ENCODE measurements at regions not wholly inside any gene's neighbourhood (a gene's known extent, or its start where the extent isn't known, plus 50 kb on each side); places are given as distances from the start of the nearest gene placed in this dataset.

DNA sequence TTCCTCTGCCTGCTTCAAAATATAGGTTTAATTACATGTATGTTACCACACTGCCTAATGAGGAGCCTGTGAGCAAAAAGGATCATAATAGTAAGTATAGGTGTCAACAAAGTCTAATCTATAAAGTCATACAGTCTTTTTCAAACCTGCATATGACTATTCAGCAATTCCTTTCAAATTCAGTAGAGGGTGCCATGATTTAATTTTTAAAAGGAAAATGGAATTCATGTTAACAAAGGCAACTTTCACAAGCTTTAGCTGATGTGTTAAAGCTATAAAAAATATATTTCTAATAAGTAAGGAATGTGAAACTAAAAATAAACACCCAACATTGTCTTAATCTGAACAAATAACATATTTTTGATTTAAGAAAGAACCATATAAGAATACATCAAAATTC lies 52.1 kb downstream of the MPP7 start:
- DNase-seq (ENCODE audit: low read depth in 3 of 3) = no peak

DNA sequence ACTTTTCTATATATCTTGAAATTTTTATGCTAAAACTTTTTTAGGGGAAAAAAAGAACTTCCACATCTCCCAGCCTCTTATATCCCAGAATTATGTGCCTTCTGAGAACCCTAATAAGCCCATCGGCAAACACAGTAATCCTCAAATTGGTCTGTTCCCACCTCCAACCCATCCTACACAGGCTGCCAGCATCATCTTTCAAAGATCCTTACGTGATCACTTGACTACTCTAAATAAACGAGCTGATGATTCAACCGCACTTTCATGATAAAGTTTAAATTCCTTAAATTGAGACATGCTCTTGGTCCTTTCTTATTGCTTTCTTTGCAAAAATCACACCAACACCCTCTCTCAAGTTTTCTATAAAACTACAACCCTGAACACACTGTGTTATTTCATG lies 52.5 kb downstream of the MPP7 start:
- no peak for DNase-seq (ENCODE audit: low read depth in 3 of 3)

DNA sequence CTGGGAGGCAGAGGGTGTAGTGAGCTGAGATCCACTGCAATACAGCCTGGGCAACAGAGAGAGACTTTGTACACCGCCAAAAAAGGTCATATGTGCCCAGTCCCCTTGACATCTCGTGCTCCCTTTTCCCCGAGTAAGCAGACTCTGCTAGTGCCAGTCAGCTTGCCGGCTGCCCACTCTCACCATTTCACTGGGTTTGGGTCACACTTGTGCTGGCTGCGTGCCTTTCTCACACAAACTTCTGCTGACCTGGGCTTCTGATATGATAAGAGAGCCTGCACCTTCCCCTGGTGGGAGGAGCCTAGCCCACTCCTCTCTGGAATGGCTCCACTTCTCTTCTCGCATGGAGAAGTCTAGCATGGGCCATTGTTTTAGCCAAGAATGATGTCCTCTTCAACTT lies 53.4 kb downstream of the MPP7 start:
- no peak for DNase-seq (ENCODE audit: low read depth in 3 of 3)

DNA sequence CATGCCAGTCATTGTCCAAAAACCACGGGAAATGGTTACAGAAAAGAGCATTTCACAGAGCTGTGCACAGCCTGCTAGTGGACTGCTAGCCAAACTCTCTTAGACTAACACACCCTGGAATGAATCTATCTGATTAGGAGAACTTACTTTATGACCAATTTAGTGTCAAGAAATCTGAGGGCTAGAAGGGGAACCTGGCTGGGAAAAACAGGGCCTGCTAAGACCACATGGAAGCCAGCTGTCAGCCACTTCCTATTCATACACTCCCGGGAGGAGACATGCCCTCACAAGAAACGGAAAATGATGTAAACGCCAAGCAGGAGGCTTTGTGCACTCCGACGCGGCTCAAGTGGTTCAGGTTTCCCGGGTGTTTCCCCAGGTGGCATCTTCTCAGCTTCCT lies 54.8 kb downstream of the MPP7 start:
- no peak for DNase-seq (ENCODE audit: low read depth in 3 of 3)

DNA sequence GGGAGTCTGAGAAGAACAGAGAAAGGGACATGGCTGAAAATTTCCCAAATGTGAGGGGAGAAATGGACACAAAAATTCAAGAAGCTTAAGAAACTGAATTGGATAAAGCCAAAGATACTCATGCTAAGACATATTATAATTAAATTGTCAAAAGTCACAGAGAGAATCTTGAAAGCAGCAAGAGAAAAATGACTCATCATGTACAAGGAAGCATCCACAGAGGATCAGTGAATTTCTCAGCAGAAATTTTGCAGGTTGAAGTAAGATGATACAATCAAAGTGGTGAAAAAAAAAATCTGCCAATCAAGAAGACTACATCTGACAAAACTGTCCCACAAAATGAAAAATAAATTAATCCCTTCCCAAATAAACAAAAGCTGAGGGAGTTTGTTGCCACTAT lies 56.8 kb downstream of the MPP7 start:
- no peak for DNase-seq (ENCODE audit: low read depth in 3 of 3)

DNA sequence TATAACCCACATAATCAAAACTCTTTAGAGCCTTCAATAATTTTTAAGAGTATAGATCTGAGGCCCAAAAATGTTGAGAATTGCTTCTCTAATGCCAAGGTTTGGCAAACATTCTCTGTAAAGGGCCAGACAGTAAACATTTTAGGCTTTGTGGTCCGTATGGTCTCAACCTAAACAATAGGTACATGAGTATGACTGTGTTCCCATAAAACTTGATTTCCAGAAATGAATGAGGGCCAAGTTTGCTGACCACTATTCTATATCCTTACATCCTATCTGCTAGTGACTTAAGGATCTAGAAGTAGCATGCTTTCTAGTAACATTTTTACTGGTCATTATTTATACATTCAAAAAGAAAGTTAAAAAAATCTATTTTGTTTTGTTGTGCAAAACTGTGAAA lies 58.9 kb downstream of the MPP7 start:
- DNase-seq (ENCODE audit: low read depth in 3 of 3) = no peak

DNA sequence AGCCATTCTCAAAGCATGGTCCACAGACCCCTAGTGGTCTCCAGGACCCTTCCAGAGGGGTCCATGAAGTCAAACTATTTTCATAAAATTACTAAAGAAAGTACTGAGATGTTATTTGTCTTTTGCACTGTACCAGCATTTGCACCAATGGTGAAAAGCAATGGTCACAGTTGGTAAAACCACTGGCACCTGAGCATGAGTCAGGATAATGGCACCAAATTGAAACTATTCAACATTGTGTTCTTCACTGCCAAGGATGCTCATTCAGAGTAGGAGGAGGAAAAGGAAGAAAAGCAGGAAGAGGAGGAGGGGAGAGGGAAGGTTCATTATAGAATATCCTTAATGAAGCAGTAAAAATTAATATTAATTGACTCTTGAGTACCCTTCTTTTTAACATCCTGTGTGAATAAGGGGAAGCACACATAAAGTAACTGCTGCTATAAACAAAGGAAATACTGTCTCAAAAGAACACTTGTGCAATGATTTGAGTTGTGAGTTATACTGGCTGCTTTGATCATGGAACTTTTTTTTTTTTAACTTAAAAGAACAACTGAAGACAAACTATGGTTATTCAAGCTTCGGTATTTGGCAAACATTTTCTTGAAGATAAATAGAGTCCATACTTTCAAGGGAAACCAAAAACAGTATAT lies 60.2 kb downstream of the MPP7 start:
- DNase-seq (ENCODE audit: low read depth in 3 of 3) = no peak

DNA sequence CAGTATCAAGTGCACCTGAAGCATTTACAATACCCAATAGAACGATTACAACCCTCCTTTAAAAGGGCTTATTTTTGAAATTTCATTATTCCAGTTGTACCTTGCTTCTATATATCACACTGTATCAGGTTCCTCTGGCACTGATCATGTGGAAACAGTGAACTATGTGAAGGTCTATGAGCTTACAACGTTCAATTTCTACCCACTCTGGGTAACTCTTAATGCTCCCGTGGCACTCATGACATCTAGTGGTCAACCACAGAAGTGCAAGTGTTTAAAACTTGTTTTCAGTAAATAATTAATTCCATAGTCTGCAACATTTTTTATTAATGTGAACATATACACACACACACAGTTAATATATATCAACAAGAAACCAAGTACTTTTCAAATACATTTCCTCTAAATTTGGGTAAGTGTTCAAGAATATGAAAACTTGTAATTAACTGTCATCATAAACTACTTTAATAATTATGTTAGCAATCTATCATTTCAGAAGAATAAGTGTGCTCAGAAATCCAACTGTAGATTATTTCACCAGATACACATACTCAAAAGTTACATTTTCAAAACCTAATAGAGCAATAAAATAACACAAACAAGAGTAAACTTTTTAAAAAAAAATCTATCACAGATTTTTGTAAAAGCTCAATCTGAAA lies 61.0 kb downstream of the MPP7 start:
- DNase-seq (ENCODE audit: low read depth in 3 of 3) = peak; percentile 9 to 41 (median 15)

DNA sequence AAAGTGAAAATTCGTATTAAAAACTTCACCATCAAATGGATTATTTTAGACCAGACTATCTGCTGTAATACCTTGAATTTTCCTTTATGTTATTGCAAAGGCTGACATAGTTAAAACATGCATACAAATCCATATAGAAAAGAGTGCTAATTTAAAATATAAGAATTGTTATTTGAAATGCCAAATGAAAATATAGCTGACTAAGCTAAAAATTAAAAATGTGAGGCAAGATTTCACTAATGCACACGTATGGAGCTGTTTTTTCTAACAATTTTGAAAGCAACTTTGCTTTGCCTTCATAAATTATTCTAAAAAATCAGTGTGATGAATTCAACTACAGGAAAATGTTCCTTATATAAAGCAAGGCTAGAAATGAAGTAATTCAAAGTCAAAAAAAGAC lies 62.5 kb downstream of the MPP7 start:
- no peak for DNase-seq (ENCODE audit: low read depth in 3 of 3)

DNA sequence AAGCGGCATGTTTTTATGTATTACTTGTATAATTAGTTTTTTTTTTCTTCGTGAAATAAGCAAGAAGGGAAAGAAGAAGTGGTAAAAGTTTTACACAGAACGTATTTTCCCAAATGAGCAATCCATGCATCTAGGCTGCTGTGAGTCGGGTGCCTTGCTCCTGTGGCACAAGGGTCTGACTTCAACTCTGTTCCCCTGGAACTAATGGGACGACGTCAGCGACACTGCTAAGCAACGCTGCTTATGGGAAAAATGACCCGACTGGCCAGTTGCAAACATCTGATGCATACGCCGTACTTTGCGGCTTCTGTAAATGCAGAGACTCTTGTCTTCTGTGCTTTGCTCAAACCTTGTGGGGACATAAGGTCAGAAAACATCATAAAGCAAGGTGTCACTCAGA lies 66.3 kb downstream of the MPP7 start:
- DNase-seq (ENCODE audit: low read depth in 3 of 3) = no peak

DNA sequence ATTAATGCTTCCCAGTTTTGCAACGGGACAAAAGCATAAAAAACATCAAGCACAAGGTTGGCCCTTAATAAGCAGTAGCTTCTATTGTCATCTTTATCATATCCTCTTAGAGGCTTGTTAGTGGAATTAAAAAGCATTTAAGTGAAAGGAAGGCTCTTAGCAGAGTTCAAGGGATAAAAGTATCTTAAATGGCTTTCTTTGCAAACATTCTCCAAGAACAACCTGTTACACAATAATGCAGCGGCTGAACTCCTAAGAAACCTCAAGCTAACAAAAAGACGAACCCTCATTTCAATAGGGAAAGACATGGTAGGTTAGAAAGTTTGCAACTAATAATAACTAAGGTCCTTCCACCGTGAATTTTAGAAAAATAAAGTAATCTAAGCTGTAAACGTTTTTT lies 82.1 kb downstream of the MPP7 start:
- DNase-seq (ENCODE audit: low read depth in 3 of 3) = no peak

DNA sequence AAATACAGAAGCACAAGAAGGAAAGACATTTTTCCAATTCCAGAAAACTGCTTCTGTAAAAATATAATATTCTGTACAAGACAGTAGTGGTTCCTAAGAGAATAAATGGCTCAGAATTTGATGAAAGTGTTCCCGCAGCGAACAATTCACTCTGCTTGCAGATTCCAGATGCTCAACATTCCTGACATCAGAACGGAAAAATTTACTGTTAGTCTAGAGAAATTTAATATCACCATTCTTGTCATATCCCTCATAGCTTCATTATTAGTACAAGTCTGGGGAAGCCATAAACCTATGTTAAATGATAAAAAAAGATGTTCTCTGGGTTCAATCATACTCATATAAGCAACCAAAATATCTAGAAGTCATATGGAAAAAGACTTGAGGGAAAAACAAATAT lies 83.6 kb downstream of the MPP7 start:
- DNase-seq (ENCODE audit: low read depth in 3 of 3) = no peak

DNA sequence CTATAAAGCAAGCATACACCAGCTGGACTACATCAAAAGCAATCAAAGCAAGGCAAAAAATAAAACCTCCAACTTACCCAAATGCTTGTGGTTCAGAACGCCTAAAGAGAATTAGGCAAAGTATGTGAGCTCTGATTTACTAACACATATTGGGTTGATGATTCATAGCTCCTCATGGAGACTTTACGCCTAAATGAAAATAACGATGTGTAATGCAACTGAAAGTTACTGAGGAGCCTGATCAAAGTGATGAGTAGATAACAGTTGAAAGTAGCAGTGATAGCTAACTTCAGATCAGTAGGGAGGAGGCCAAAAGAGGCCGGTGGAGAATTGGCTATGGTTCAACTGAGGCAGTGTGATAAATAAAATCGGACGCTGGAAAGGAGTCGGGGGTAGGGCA lies 85.0 kb downstream of the MPP7 start:
- DNase-seq (ENCODE audit: low read depth in 3 of 3) = peak in 1 of 3 experiments; percentile 7

DNA sequence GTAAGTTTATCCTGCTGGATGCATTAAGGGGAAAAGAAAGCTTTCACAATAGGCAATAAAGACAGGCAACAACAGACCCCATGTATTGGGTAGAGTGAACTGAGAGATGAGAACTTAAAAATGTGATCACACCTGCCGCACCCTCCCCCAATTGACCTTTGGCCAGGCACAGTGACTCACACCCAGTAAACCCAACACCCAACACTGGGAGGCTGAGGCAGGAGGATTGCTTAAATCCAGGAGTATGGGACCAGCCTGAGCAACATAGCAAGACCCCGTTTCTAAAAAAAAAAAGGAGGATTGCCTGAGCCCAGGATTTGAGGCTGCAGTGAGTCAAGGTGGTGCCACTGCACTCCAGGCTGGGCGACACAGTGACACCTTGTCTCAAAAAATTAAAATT lies 86.9 kb downstream of the MPP7 start:
- no peak for DNase-seq (ENCODE audit: low read depth in 3 of 3)

DNA sequence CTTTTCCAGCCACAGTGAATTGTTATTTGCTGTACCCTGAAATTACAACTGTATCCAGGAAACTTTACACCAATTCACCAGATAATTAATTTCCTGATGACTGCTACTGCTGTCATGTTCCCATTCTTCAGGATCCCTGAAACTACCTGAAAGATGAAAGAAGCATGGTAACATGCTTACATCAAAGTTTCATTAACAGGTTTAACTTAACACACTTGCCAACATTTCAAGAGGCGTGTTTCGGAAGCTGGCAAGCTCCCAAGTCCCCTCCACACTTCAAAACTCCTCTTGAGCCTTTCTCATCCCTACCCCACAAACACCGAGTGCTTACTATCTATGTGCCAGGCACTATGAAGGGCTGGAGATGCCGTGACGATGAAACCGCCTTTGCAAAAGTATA lies 88.6 kb downstream of the MPP7 start:
- no peak for DNase-seq (ENCODE audit: low read depth in 3 of 3)

DNA sequence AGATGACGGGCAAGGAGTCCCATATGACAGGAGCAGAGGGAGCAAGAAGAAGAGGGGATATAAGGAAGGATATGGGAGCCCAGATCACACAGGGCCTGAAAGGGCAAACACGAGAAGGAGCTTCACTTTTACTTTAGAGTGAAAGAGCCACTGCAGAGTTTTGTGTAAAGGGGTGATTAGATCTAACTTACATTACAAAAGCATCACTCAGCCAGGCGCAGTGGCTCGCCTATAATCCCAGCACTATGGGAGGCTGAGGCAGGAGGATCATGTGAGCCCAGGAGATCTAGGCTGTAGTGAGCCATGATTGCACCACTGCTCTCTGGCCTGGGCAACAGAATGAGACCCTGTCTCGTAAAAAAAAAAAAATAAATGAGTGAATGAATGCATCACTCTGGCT lies 91.1 kb downstream of the MPP7 start:
- DNase-seq (ENCODE audit: low read depth in 3 of 3) = no peak

DNA sequence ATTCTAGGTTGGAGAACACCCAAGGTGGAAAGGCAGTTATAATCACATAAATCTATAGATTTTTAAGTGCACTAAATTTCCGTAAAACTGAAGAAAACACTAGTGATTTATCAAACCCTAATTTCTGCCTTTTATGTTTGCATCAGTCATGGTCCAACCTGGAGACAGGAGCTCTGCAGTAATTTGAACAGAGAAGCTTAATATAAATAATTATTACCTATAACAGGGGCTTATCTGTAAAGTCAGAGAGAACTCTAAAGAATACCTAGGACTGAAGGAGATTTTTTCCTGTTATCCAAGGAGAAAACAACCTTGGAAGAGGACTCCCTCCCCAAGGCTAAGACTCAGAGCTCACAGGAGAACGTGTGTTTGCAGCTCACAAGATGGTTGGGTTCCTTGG lies 95.1 kb downstream of the MPP7 start:
- DNase-seq (ENCODE audit: low read depth in 3 of 3) = no peak

DNA sequence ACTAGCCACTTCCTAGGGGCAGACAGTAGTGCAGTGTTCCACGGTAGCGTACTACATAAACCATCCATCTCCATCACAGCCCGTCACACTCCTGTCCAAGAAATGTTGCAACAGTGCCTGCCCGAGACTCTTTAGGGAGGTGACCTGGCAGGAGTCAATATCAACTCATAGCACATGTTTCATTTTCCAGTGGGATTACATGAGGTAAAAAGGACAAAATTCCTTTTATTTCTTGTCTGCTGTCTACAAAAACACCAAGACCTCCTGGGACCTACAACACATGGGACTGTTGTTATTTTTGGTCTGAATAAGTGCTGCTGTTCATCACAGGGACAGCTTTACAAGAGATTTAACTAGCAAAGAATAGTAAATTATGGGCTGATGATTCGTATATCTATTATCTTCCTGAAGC lies 99.9 kb downstream of the MPP7 start:
- no peak for DNase-seq (ENCODE audit: low read depth in 3 of 3)

DNA sequence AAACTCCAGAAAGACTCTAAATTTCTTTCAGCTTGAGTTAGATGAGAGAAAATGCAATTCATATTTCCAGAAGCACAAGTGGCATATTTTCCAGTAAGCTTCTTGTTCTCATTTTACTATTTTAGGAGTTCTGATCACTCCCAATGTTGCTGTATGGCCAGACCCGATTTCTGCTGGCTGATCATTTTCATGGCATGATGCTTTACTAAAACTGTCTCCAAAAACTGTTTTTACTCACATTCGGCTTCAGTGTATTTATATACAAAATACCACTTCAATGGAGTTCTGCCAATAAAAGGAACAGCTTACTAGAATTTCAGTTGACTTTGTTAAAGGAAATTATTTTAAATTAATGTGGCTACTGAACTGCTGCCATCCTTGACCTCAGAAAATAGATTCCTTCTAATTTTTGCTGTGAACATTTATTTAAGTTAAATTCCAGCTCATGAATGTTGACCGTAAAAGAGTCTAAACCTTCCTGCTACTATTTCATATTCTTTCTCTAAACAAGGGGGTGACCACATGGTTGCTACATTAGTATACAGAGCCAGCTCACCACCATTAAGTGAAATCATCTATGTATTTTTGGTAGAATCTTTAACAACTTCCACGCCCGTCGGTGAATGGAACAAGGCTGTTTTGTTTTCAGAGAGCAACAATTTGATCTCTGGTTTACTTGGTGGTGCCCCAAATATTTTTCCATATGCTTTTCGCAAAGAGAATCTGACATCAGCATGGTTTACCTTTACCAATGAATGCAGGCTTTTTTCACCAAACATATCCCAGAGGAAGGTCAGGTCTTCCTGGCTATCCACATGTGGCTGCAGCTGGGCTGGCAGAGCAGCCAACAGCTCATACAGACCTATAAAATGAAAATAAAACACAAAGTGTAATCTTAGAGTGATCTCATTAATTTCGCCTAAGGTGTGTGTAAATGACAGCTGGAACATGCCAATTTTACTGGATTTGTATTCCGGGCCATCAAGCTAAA lies 101.2 kb downstream of the MPP7 start:
- no peak for DNase-seq (ENCODE audit: low read depth in 3 of 3)

DNA sequence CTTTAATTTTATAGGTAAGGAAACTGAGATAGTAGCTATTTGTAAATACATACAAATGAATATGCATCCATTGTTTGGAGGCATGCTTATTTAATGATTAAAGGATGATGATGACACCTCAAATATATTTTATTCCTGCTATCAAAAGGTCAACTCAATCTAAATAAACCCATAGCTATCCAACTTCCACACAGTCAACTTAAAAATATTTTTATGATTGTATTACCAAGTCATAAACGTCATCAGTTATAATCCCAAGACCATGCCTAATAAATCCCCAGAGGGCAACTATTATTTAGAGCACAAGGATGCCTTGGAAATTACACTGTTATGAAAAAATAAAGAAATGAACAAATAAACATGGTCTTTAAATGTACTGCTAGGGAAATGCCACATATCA lies 102.1 kb downstream of the MPP7 start:
- no peak for DNase-seq (ENCODE audit: low read depth in 3 of 3)

DNA sequence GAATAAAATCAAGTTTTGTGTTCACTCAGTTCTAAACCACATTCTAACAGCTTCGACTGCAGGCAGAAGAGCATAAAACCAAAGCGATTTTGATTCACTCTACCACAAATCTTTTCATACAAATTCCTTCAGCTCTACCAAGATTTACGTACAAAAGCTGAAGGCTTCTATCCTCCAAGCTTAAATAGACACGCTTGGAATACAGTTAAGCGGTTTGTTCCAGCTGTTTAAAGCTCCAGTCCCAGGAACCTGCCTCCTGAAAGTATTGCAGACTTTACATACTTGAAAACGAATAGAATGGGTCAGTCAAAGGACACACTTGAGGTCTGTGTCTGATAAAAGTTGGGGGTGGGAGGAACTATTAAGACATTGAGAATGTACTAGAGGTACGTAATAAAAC lies 102.9 kb downstream of the MPP7 start:
- DNase-seq (ENCODE audit: low read depth in 3 of 3) = no peak

DNA sequence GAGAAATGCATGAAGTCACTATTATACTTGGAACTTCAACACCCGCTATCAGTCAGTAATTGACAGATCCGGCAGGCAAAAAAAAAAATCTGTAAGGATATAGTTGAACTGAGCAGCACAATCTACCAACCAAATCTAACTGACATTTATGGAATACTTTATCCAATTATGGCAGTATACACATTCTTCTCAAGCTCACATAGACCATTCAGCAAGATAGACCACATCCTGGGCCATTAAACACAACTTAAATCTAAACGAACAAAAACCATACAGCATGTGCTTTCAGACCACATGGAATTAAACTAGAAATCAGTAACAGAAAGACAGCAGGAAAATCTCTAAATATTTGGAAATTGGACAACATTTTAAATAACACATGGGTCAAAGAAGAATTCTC lies 112.7 kb downstream of the MPP7 start:
- no peak for DNase-seq (ENCODE audit: low read depth in 3 of 3)

DNA sequence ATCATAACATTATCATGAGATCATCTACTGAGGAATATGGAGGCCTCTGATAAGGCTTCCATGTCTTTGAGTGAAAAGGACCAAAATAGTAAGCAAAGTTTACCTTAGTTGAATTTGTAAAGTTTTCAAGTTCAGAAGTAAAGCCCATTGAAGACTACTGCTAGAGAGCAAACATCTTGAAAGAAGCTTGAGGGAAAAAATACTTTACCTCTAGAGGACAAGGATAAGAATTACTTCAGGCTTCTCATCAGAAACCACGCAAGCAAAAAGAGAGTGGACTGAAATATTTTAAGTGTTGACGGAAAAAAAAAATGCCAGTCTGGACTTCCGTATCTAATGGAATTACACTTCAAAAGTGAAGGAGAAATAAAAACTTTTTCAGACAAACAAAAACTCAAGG lies 114.3 kb downstream of the MPP7 start:
- DNase-seq (ENCODE audit: low read depth in 3 of 3) = no peak
